ENCODE measurements at regions not wholly inside any gene's neighbourhood (a gene's known extent, or its start where the extent isn't known, plus 50 kb on each side); places are given as distances from the start of the nearest gene placed in this dataset.

GRCh38 chr9:89739511-89739910 lies 134.7 kb downstream of the GADD45G start:
- TF ChIP-seq POLR2AphosphoS5 (IDR thresholded peaks at IDR 0.05) (no peak), CTCF (IDR thresholded peaks at IDR 0.05) (no peak)
